B cell (primary cell): ENCODE measurements at regions not wholly inside any gene's neighbourhood (a gene's known extent, or its start where the extent isn't known, plus 50 kb on each side); places are given as distances from the start of the nearest gene placed in this dataset.
"Not testable (repeated sequence)": the region's sequence is repeated elsewhere in the genome, so short reads cannot be mapped to it uniquely, and the experiment has no call there.

Experiments used
- ATAC-seq: fragments of 200-7000 bp; cut with Tn5 transposase; one replicate; pipeline ENCODE4 v1.10.0; 2021; ENCODE audit warnings: low read depth, mild to moderate bottlenecking, moderate number of reproducible peaks, moderate library complexity
- CTCF ChIA-PET: fragments of 350-600 bp; sonication (Branson Sonifier 250); formaldehyde crosslinking; loops from one replicate; lab custom pipeline; 2021; ENCODE audit warnings: antibody characterized with exemption, inconsistent platforms; lab: Charles Lee
- POLR2A ChIA-PET: fragments of 350-600 bp; sonication (Branson Sonifier 250); formaldehyde crosslinking; loops from one replicate; lab custom pipeline; 2021; ENCODE audit warnings: antibody characterized with exemption; lab: Charles Lee
- DNase-seq: peaks from one replicate; pipeline ENCODE4 v3.0.0; 2013
- H2AFZ ChIP-seq: 2 replicates; pipeline ENCODE4 v1.6.1; 2012; ENCODE audit warnings: mild to moderate bottlenecking, low read depth, low read length; ENCODE audit not compliant: insufficient read depth, poor library complexity, severe bottlenecking
- H3K27ac ChIP-seq, 2 donors: 1 replicate in 1 of 2; 2 replicates in 1 of 2; pipeline ENCODE4 v1.5.1; 2012 to 2013; ENCODE audit warnings: low read length in 2 of 2, mild to moderate bottlenecking in 2 of 2, moderate library complexity in 1 of 2
- H3K27me3 ChIP-seq, 4 experiments: fragments of 200-600 bp in 1 of 4; sonication (generic) in 1 of 4; replicated peaks in 1 of 4; 1 replicate in 2 of 4; 2 replicates in 2 of 4; pipeline versions ENCODE4 v1.6.1 to v1.7.0; 2013 to 2016; ENCODE audit warnings: low read length in 3 of 4, mild to moderate bottlenecking in 2 of 4, mixed read lengths in 1 of 4, moderate library complexity in 1 of 4; ENCODE audit not compliant: insufficient read depth in 4 of 4, control insufficient read depth in 3 of 4; ENCODE audit errors: control extremely low read depth in 1 of 4
- H3K36me3 ChIP-seq, 2 experiments: replicated peaks in 1 of 2; 1 replicate in 1 of 2; 2 replicates in 1 of 2; pipeline versions ENCODE4 v1.6.1 to v1.7.1; 2013; ENCODE audit warnings: low read length in 1 of 2; ENCODE audit not compliant: insufficient read depth in 2 of 2, control insufficient read depth in 1 of 2; ENCODE audit errors: control extremely low read depth in 1 of 2, extremely low read depth in 1 of 2
- H3K4me1 ChIP-seq, 2 donors: fragments of 200-600 bp in 1 of 2; sonication (generic) in 1 of 2; 1 replicate in 1 of 2; 2 replicates in 1 of 2; pipeline versions ENCODE4 v1.5.1 to v1.6.1; 2013 to 2017; ENCODE audit warnings: low read length in 2 of 2; ENCODE audit not compliant: control insufficient read depth in 2 of 2, insufficient read depth in 2 of 2
- H3K4me2 ChIP-seq: replicated peaks from 2 replicates; pipeline ENCODE3; 2012; ENCODE audit warnings: mild to moderate bottlenecking, low read depth, low read length; ENCODE audit not compliant: poor library complexity, severe bottlenecking
- H3K4me3 ChIP-seq, 5 experiments: fragments of 200-600 bp in 1 of 5; sonication (generic) in 1 of 5; 1 replicate in 3 of 5; 2 replicates in 2 of 5; pipeline versions ENCODE4 v1.5.1 to v1.7.0; 2011 to 2016; ENCODE audit warnings: low read length in 4 of 5, mild to moderate bottlenecking in 4 of 5, low read depth in 2 of 5, control low read depth in 1 of 5, moderate library complexity in 1 of 5; ENCODE audit not compliant: insufficient read depth in 1 of 5; ENCODE audit errors: control extremely low read depth in 1 of 5, extremely low read depth in 1 of 5
- H3K79me2 ChIP-seq: fragments of 200-600 bp; sonication (generic); one replicate; pipeline ENCODE4 v1.6.0; 2016; ENCODE audit warnings: low read length; ENCODE audit not compliant: control insufficient read depth, insufficient read depth
- H3K9ac ChIP-seq: fragments of 200-600 bp; sonication (generic); 2 replicates; pipeline ENCODE4 v1.6.1; 2017; ENCODE audit warnings: mild to moderate bottlenecking, low read length, moderate library complexity
- H3K9me3 ChIP-seq, 3 donors: one replicate each; pipeline versions ENCODE4 v1.6.1 to v1.7.1; 2013; ENCODE audit warnings: low read length in 2 of 3; ENCODE audit not compliant: control insufficient read depth in 2 of 3, insufficient read depth in 1 of 3; ENCODE audit errors: control extremely low read depth in 1 of 3
- H4K20me1 ChIP-seq: 2 replicates; pipeline ENCODE4 v1.6.0; 2012; ENCODE audit warnings: mild to moderate bottlenecking, low read length; ENCODE audit not compliant: insufficient read depth, control insufficient read depth, poor library complexity, severe bottlenecking
- H3K27ac Mint-ChIP-seq: one replicate; pipeline ENCODE4 v1.8.0; 2021; ENCODE audit warnings: mixed read lengths
- H3K27me3 Mint-ChIP-seq: one replicate; pipeline ENCODE4 v1.8.0; 2021; ENCODE audit warnings: mixed read lengths
- H3K4me1 Mint-ChIP-seq: one replicate; pipeline ENCODE4 v1.8.0; 2021; ENCODE audit warnings: mixed read lengths
- H3K4me3 Mint-ChIP-seq: one replicate; pipeline ENCODE4 v1.8.0; 2021; ENCODE audit warnings: mixed read lengths
- H3K9me3 Mint-ChIP-seq: one replicate; pipeline ENCODE4 v1.8.0; 2022; ENCODE audit warnings: mixed read lengths; ENCODE audit not compliant: insufficient read depth
- EZH2 ChIP-seq: IDR thresholded peaks from 2 replicates; pipeline ENCODE4 v1.6.1; 2012; ENCODE audit warnings: borderline replicate concordance, low read depth, mild to moderate bottlenecking, moderate library complexity, low read length; ENCODE audit not compliant: insufficient read depth, poor library complexity, severe bottlenecking
- WGBS: methylation state at CpG from one replicate; pipeline ENCODE4 v1.1.5; 2013; ENCODE audit warnings: missing lambda C conversion rate; ENCODE audit not compliant: insufficient coverage; 5-methylcytosine and 5-hydroxymethylcytosine counted together
- intact Hi-C: fragments of 100-400 bp; cut with micrococcal nuclease; formaldehyde crosslinking; loops from one replicate; pipeline ENCODE4 v1.10.0; 2022
- TF ChIP-seq, protein P1 (sequence below): fragments of 200-600 bp; IDR thresholded peaks from one replicate; pipeline ENCODE4 v1.8.0; 2022; ENCODE audit warnings: antibody characterized with exemption, mild to moderate bottlenecking

DNA sequence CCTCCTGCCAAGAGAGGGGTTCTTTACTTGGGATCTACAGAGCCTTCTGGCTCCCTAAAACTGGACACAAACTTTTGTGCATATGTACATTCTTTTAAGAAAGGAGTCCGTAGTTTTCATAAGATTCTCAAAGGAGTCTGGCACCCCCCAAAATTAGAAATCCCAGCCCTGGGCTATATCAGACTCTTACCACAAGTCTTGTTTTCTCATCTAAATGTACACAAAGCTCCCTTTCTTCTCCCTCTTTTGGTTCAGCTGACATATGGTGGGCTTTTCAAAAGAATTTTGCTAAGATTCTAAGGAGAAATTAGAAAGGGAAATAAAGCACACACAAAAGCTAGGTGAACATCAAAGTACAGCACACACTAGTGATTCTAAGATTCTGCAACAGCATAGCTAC, 114.4 kb downstream of the ENC1 start:
- no peaks in the 10 kb centered on the region for H3K4me1 ChIP-seq
- no peak overlapping the region for H3K27ac Mint-ChIP-seq
- no peak for ATAC-seq
- H3K4me3 Mint-ChIP-seq, result no peak overlapping the region
- H4K20me1 ChIP-seq, result no peaks in the 10 kb centered on the region
- H3K27ac ChIP-seq, result no peak overlapping the region
- H3K4me2 ChIP-seq, result no peak overlapping the region
- no peak overlapping the region for H3K4me3 ChIP-seq
- intact Hi-C loops, result no loop called here
- TF ChIP-seq, protein P1, sequence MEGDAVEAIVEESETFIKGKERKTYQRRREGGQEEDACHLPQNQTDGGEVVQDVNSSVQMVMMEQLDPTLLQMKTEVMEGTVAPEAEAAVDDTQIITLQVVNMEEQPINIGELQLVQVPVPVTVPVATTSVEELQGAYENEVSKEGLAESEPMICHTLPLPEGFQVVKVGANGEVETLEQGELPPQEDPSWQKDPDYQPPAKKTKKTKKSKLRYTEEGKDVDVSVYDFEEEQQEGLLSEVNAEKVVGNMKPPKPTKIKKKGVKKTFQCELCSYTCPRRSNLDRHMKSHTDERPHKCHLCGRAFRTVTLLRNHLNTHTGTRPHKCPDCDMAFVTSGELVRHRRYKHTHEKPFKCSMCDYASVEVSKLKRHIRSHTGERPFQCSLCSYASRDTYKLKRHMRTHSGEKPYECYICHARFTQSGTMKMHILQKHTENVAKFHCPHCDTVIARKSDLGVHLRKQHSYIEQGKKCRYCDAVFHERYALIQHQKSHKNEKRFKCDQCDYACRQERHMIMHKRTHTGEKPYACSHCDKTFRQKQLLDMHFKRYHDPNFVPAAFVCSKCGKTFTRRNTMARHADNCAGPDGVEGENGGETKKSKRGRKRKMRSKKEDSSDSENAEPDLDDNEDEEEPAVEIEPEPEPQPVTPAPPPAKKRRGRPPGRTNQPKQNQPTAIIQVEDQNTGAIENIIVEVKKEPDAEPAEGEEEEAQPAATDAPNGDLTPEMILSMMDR, result no peak
- no peak for TF ChIP-seq EZH2
- DNase-seq, result no peak
- H3K79me2 ChIP-seq, result no peaks in the 10 kb centered on the region
- H3K9ac ChIP-seq, result no peak overlapping the region
- no CpG with 5 or more reads among the region's 1 CpG for whole genome bisulfite sequencing
- H2AFZ ChIP-seq, result no peak overlapping the region
- peaks cover 9% of the 10 kb centered on the region for H3K27me3 Mint-ChIP-seq
- H3K36me3 ChIP-seq, result no peaks in the 10 kb centered on the region
- ChIA-PET POLR2A (no interaction called here), CTCF (no interaction called here)
- H3K27me3 ChIP-seq, result no peaks in the 10 kb centered on the region
- H3K9me3 Mint-ChIP-seq, result peaks cover 12% of the 10 kb centered on the region
- H3K9me3 ChIP-seq, result peaks cover 0 to 14% (median 3%) of the 10 kb centered on the region in 3 donors
- no peaks in the 10 kb centered on the region for H3K4me1 Mint-ChIP-seq

DNA sequence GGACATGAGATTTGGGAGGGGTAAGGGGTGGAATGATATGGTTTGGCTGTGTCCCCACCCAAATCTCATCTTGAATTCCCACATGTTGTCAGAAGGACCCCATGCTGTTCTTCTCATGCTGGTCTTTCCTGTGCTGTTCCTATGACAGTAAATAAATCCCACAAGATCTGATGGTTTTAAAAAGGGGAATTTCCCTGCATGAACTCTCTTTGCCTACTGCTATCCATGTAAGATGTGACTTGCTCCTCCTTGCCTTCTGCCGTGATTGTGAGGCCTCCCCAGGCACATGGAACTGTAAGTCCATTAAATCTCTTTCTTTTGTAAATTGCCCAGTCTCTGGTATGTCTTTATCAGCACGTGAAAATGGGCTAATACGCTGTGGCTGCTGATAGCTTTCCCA, 115.8 kb downstream of the ENC1 start:
- H3K9me3 ChIP-seq, result peaks cover 0 to 14% (median 3%) of the 10 kb centered on the region in 3 donors
- H3K4me3 ChIP-seq, H3K4me3 Mint-ChIP-seq, H4K20me1 ChIP-seq, H3K4me2 ChIP-seq, H3K36me3 ChIP-seq, H2AFZ ChIP-seq, H3K27me3 Mint-ChIP-seq, H3K27ac ChIP-seq, H3K79me2 ChIP-seq, H3K4me1 Mint-ChIP-seq, POLR2A ChIA-PET, ATAC-seq, H3K4me1 ChIP-seq, H3K27me3 ChIP-seq, intact Hi-C loops, H3K9ac ChIP-seq, DNase-seq, CTCF ChIA-PET, H3K27ac Mint-ChIP-seq: not testable (repeated sequence)
- H3K9me3 Mint-ChIP-seq, result peaks cover 12% of the 10 kb centered on the region
- no CpG with 5 or more reads among the region's 3 CpGs for WGBS

DNA sequence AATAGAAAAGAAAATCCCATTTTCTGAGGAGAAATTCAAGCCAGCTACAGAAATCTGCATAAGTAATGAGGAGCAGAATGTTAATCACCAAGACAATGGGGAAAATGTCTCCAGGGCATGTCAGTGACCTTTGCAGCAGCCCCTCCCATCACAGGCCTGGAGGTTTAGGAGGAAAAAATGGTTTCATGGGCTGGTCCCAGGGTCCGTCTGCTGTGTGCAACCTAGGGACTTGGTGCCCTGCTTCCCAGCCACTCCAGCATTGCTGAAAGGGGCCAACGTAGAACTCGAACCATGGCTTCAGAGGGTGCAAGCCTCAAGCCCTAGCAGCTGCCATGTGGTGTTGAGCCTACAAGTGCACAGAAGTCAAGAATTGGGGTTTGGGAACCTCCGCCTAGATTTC, 116.8 kb downstream of the ENC1 start:
- WGBS, result 92% methylated on average over 4 of the region's 4 CpGs
- CTCF ChIA-PET, ATAC-seq, H3K4me1 Mint-ChIP-seq, POLR2A ChIA-PET, H3K9ac ChIP-seq, DNase-seq, H3K27ac ChIP-seq, H3K27me3 Mint-ChIP-seq, H3K4me2 ChIP-seq, intact Hi-C loops, H3K27ac Mint-ChIP-seq, H3K27me3 ChIP-seq, H3K4me3 ChIP-seq, H4K20me1 ChIP-seq, H3K36me3 ChIP-seq, H3K4me1 ChIP-seq, H2AFZ ChIP-seq, H3K4me3 Mint-ChIP-seq, H3K79me2 ChIP-seq: not testable (repeated sequence)
- peaks cover 0 to 14% (median 3%) of the 10 kb centered on the region in 3 donors for H3K9me3 ChIP-seq
- peaks cover 12% of the 10 kb centered on the region for H3K9me3 Mint-ChIP-seq
